ENCODE measurements at regions not wholly inside any gene's neighbourhood (a gene's known extent, or its start where the extent isn't known, plus 50 kb on each side); places are given as distances from the start of the nearest gene placed in this dataset.

DNA sequence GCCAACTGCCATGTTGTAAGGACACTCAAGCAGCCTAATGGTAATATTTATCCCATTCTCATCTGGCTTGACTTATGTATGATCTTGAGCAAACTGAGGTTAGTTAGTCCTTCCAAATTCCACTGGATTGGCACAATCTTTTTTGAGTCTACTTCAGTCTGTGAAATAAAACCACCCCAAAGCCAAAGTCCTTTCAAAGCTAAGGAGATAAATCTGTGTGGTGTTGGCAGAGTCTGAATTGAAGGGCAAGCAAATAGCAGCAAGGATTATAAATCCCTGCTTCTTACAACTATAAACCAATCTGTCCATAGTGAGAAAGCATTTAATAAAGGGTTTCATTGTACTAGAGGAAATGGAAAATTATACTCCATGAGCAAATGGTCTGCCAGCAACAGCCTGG is 233.9 kb upstream of the GLRA2 start:
- ChIA-PET CTCF (interaction anchor here (0.7 kb wide), 1 partner anchor 178 kb away, joined by 5 read pairs; no protein-coding TSS in a partner anchor), POLR2A (no interaction called here)
- no peaks in the 10 kb centered on the region; the same call in 1 of the 2 replicates for H3K9me3 ChIP-seq (ENCODE audit: control insufficient read depth, insufficient read depth, low read depth, low read length)
- no peak overlapping the region for H3K27ac ChIP-seq (ENCODE audit: extremely low read depth, low read depth, low read length)
- H3K4me3 ChIP-seq (ENCODE audit: low read depth, low read length), result no peak overlapping the region
- TF ChIP-seq ZBTB26 (tag by site-specific recombination; optimal IDR thresholded peaks at IDR 0.05) (no peak), ZNF792 (tag by site-specific recombination; IDR thresholded peaks at IDR 0.05) (no peak), ZNF529 (tag by site-specific recombination; IDR thresholded peaks at IDR 0.05; ENCODE audit: insufficient replicate concordance) (no peak), ZNF112 (tag by site-specific recombination; IDR thresholded peaks at IDR 0.05) (no peak), ZNF473 (tag by site-specific recombination; IDR thresholded peaks at IDR 0.05) (no peak), KLF7 (tag by site-specific recombination; IDR thresholded peaks at IDR 0.05; ENCODE audit: borderline replicate concordance) (no peak), ZBTB44 (tag by site-specific recombination; IDR thresholded peaks at IDR 0.05) (no peak), KLF10 (tag by site-specific recombination; IDR thresholded peaks at IDR 0.05) (no peak), KLF8 (tag by site-specific recombination; IDR thresholded peaks at IDR 0.05) (no peak)
- no peaks in the 10 kb centered on the region for H3K4me1 ChIP-seq (ENCODE audit: control insufficient read depth, insufficient read depth, low read length)
- H3K36me3 ChIP-seq (ENCODE audit: control insufficient read depth in 2 of 2, insufficient read depth in 1 of 2, low read length in 2 of 2), result no peaks in the 10 kb centered on the region

DNA sequence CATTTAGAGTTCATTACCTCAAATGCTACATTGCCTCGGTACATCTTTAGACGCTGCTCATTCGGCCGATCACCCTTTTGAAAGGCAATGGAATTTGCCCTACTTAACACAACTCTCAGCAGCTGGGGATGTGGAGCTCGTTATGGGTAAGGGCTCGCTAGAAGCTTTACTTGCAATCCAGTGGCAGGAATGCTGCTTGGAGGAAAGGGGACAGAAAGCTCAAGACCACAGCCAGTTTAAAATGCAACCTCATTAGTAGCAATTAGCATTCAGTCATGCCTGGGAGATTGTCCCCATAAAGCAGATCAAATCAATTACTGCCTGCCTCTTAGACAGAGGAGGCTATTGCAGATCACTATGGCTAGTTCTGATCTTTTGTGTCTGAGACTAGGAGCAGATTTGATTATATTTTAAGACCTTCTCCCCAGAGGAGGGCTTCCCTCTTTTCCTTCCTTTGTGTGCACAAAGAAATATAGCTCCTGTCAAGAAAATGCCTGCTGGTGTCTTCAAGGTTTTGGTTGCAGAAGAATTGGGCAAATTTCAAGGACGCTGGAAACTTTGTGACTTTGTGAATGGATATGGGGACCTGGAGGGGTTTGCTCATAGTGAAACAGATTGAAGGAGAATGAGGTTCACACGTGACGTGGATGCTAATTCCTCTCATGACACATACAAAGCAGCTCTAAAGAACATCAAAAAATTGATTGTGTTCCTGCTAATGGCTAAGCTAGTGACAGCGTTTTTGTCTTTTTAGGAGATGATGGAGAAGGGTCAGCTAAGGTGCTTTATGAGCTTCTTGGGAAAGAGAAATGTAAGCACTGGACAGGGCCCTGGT is 237.5 kb upstream of the GLRA2 start:
- no peaks in the 10 kb centered on the region for H3K36me3 ChIP-seq (ENCODE audit: control insufficient read depth in 2 of 2, insufficient read depth in 1 of 2, low read length in 2 of 2)
- no peak overlapping the region for H3K27ac ChIP-seq (ENCODE audit: extremely low read depth, low read depth, low read length)
- ChIA-PET CTCF (interaction anchor here (0.6 kb wide), 1 partner anchor 142 kb away, joined by 3 read pairs; no protein-coding TSS in a partner anchor), POLR2A (no interaction called here)
- no peaks in the 10 kb centered on the region for H3K4me1 ChIP-seq (ENCODE audit: control insufficient read depth, insufficient read depth, low read length)
- H3K4me3 ChIP-seq (ENCODE audit: low read depth, low read length), result no peak overlapping the region
- no peaks in the 10 kb centered on the region; the same call in 1 of the 2 replicates for H3K9me3 ChIP-seq (ENCODE audit: control insufficient read depth, insufficient read depth, low read depth, low read length)
- TF ChIP-seq ZNF621 (tag by site-specific recombination; IDR thresholded peaks at IDR 0.05) (no peak), ZNF311 (tag by site-specific recombination; IDR thresholded peaks at IDR 0.05; ENCODE audit: borderline replicate concordance) (no peak), ZNF561 (tag by site-specific recombination; IDR thresholded peaks at IDR 0.05; ENCODE audit: borderline replicate concordance) (no peak), ZNF76 (tag by site-specific recombination; IDR thresholded peaks at IDR 0.05; ENCODE audit: borderline replicate concordance, low read depth) (no peak), ZNF335 (tag by site-specific recombination; conservative IDR thresholded peaks at IDR 0.05) (no peak), ZNF140 (tag by site-specific recombination; IDR thresholded peaks at IDR 0.05) (no peak), ZNF155 (tag by site-specific recombination; IDR thresholded peaks at IDR 0.05) (no peak), ZNF664 (tag by site-specific recombination; IDR thresholded peaks at IDR 0.05) (no peak), ZNF391 (tag by site-specific recombination; IDR thresholded peaks at IDR 0.05; ENCODE audit: borderline replicate concordance, low read depth) (no peak)

DNA sequence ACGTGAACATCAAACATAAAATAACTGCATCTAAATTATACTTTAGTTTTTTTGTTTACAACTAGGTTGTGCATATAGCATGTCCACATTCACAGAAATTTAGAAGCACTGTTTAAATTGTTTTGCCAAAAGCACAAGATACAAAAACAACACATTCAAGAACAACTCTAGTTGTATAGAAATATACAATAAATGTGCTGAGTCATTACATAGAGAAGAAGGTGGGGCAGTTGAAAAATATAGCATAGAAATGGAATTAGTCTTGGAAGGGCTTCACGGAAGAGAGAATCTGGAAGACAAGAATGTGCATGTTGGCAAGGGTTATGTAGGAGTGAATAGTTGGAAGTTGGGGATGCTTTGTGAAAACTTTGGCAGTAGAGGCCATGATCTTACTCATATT is 239.0 kb upstream of the GLRA2 start:
- H3K4me3 ChIP-seq (ENCODE audit: low read depth, low read length), result no peak overlapping the region
- no peak overlapping the region for H3K27ac ChIP-seq (ENCODE audit: extremely low read depth, low read depth, low read length)
- no peaks in the 10 kb centered on the region for H3K9me3 ChIP-seq (ENCODE audit: control insufficient read depth, insufficient read depth, low read depth, low read length)
- H3K36me3 ChIP-seq (ENCODE audit: control insufficient read depth in 2 of 2, insufficient read depth in 1 of 2, low read length in 2 of 2), result no peaks in the 10 kb centered on the region
- POLR2A ChIA-PET, result no interaction called here
- CTCF ChIA-PET, result no interaction called here
- no peaks in the 10 kb centered on the region for H3K4me1 ChIP-seq (ENCODE audit: control insufficient read depth, insufficient read depth, low read length)
- TF ChIP-seq ZNF223 (tag by site-specific recombination; IDR thresholded peaks at IDR 0.05) (no peak), ZNF157 (tag by site-specific recombination; IDR thresholded peaks at IDR 0.05) (no peak), ZNF140 (tag by site-specific recombination; IDR thresholded peaks at IDR 0.05) (no peak), ZSCAN23 (tag by site-specific recombination; IDR thresholded peaks at IDR 0.05) (no peak), MEIS1 (CRISPR knock-in tag; IDR thresholded peaks at IDR 0.05; ENCODE audit: borderline replicate concordance) (no peak), ZNF776 (tag by site-specific recombination; IDR thresholded peaks at IDR 0.05; ENCODE audit: borderline replicate concordance) (no peak), ZNF785 (tag by site-specific recombination; IDR thresholded peaks at IDR 0.05) (no peak), ZNF521 (tag by site-specific recombination; IDR thresholded peaks at IDR 0.05) (no peak), IKZF3 (tag by site-specific recombination; IDR thresholded peaks at IDR 0.05) (no peak), ZNF138 (tag by site-specific recombination; IDR thresholded peaks at IDR 0.05; ENCODE audit: borderline replicate concordance) (no peak), ZNF214 (tag by site-specific recombination; IDR thresholded peaks at IDR 0.05; ENCODE audit: borderline replicate concordance) (no peak)
- TF ChIP-seq, protein P1, sequence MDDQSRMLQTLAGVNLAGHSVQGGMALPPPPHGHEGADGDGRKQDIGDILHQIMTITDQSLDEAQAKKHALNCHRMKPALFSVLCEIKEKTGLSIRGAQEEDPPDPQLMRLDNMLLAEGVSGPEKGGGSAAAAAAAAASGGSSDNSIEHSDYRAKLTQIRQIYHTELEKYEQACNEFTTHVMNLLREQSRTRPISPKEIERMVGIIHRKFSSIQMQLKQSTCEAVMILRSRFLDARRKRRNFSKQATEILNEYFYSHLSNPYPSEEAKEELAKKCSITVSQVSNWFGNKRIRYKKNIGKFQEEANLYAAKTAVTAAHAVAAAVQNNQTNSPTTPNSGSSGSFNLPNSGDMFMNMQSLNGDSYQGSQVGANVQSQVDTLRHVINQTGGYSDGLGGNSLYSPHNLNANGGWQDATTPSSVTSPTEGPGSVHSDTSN (CRISPR knock-in tag; IDR thresholded peaks at IDR 0.05), result no peak

All from HEK293 (cell line).